ENCODE measurements at regions not wholly inside any gene's neighbourhood (a gene's known extent, or its start where the extent isn't known, plus 50 kb on each side); places are given as distances from the start of the nearest gene placed in this dataset.
"Not testable (repeated sequence)": the region's sequence is repeated elsewhere in the genome, so short reads cannot be mapped to it uniquely, and the experiment has no call there.

- ChIA-PET POLR2A (ENCODE audit: low non-redundant PET) (no interaction called here), CTCF (no interaction called here)
- H3K9me3 ChIP-seq (ENCODE audit: low read depth, low read length, poor library complexity, severe bottlenecking), result no peaks in the 10 kb centered on the region
- DNase-seq (ENCODE audit: low spot score), result no peak
- H3K4me3 ChIP-seq (ENCODE audit: low read depth, low read length, poor library complexity, severe bottlenecking), result no peak overlapping the region
- intact Hi-C loops (cut with micrococcal nuclease; ENCODE audit: unreplicated experiment), result no loop called here
- H3K27ac ChIP-seq (ENCODE audit: low read depth, low read length, poor library complexity, severe bottlenecking), result no peak overlapping the region
- no peaks in the 10 kb centered on the region for H3K4me1 ChIP-seq (ENCODE audit: insufficient read depth, low read length, poor library complexity, severe bottlenecking)
- no TSS peak for BruUV-seq (replicated peaks)
- H3K36me3 ChIP-seq (ENCODE audit: insufficient read depth, low read length, poor library complexity, severe bottlenecking), result no peaks in the 10 kb centered on the region
- no peaks in the 10 kb centered on the region for H3K27me3 ChIP-seq (replicated peaks; ENCODE audit: insufficient read depth, low read depth, low read length, poor library complexity)
- no peak for TF ChIP-seq EZH2 (IDR thresholded peaks at IDR 0.05; ENCODE audit: borderline replicate concordance, low read depth, low read length, poor library complexity, severe bottlenecking)
- no peak for TF ChIP-seq CTCF (conservative IDR thresholded peaks at IDR 0.05; ENCODE audit: low read depth, low read length)
Measured at GRCh38 chrX:55357236-55357635, 92.5 kb upstream of the PAGE3 start.

DNA sequence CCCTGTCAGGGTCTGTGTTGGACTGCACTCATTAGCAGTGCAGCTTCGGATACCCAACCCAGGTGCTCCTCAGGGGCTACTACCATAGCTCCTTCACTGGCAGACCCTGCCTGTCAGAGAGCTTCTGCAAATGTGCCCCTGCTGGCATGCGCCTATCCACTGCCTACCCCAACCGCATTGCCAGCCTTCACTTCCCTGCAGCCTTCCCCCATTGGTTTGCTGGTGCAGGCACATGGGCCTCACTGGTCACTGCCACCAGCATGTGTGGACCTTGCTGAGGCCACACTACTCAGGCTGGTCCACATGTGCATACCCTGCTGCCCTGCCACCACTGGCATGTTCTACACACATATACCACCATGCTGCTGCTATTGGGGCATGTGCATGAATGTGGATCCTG lies 72.5 kb upstream of the MAGEH1 start:
- no peak for DNase-seq (ENCODE audit: low spot score)
- Histone ChIP-seq H3K9me3 (ENCODE audit: low read depth, low read length, poor library complexity, severe bottlenecking) (no peaks in the 10 kb centered on the region), H3K4me3 (ENCODE audit: low read depth, low read length, poor library complexity, severe bottlenecking) (no peak overlapping the region), H3K27ac (ENCODE audit: low read depth, low read length, poor library complexity, severe bottlenecking) (no peak overlapping the region), H3K27me3 (replicated peaks; ENCODE audit: insufficient read depth, low read depth, low read length, poor library complexity) (no peaks in the 10 kb centered on the region), H3K4me1 (ENCODE audit: insufficient read depth, low read length, poor library complexity, severe bottlenecking) (no peaks in the 10 kb centered on the region), H3K36me3 (ENCODE audit: insufficient read depth, low read length, poor library complexity, severe bottlenecking) (no peaks in the 10 kb centered on the region)
- TF ChIP-seq CTCF (conservative IDR thresholded peaks at IDR 0.05; ENCODE audit: low read depth, low read length) (no peak), EZH2 (IDR thresholded peaks at IDR 0.05; ENCODE audit: borderline replicate concordance, low read depth, low read length, poor library complexity, severe bottlenecking) (no peak)
- no TSS peak for BruUV-seq (replicated peaks)
- ChIA-PET POLR2A (ENCODE audit: low non-redundant PET) (no interaction called here), CTCF (no interaction called here)
- intact Hi-C loops (cut with micrococcal nuclease; ENCODE audit: unreplicated experiment), result no loop called here

DNA sequence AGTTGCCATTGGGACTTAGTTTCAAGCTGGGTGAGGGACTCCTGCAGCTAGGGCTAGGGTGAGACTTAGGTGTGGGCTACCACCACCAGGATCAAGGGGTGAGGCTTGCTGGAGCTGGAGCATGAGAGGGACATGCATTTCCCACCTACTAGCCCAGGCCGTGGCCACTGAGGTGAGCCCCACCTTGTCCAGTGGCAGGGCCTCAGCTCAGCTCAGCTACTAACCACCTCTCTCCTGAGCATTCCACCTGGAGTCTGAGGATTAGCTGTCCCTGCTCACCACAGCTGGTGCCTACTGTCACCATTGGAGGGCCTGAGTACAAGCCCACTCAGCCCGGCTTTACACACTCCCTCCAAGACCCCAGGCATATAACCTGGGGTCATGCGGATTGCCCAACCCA lies 62.6 kb upstream of the MAGEH1 start:
- intact Hi-C loops (cut with micrococcal nuclease; ENCODE audit: unreplicated experiment), result no loop called here

DNA sequence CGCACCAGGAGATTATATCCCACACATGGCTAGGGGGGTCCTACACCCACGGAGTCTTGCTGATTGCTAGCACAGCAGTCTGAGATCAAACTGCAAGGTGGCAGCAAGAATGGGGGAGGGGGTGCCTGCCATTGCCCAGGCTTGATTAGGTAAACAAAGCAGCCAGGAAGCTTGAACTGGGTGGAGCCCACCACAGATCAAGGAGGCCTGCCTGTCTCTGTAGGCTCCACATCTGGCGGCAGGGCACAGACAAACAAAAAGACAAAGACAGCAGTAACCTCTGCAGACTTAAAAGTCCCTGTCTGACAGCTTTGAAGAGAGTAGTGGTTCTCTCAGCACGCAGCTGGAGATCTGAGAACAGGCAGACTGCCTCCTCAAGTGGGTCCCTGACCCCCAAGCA lies 55.1 kb upstream of the MAGEH1 start:
- H3K27me3 ChIP-seq (replicated peaks; ENCODE audit: insufficient read depth, low read depth, low read length, poor library complexity); H3K4me3 ChIP-seq (ENCODE audit: low read depth, low read length, poor library complexity, severe bottlenecking); CTCF ChIA-PET; H3K9me3 ChIP-seq (ENCODE audit: low read depth, low read length, poor library complexity, severe bottlenecking); POLR2A ChIA-PET (ENCODE audit: low non-redundant PET); H3K4me1 ChIP-seq (ENCODE audit: insufficient read depth, low read length, poor library complexity, severe bottlenecking); intact Hi-C loops (cut with micrococcal nuclease; ENCODE audit: unreplicated experiment); H3K27ac ChIP-seq (ENCODE audit: low read depth, low read length, poor library complexity, severe bottlenecking); DNase-seq (ENCODE audit: low spot score); H3K36me3 ChIP-seq (ENCODE audit: insufficient read depth, low read length, poor library complexity, severe bottlenecking); BruUV-seq (replicated peaks): not testable (repeated sequence)

More for the DNA sequence above, 62.6 kb upstream of the MAGEH1 start:
- POLR2A ChIA-PET (ENCODE audit: low non-redundant PET), result no interaction called here
- no peak overlapping the region for H3K27ac ChIP-seq (ENCODE audit: low read depth, low read length, poor library complexity, severe bottlenecking)
- BruUV-seq (replicated peaks), result no TSS peak
- H3K9me3 ChIP-seq (ENCODE audit: low read depth, low read length, poor library complexity, severe bottlenecking), result peaks cover 3% of the 10 kb centered on the region
- CTCF ChIA-PET, result no interaction called here
- no peak overlapping the region for H3K4me3 ChIP-seq (ENCODE audit: low read depth, low read length, poor library complexity, severe bottlenecking)
- TF ChIP-seq EZH2 (IDR thresholded peaks at IDR 0.05; ENCODE audit: borderline replicate concordance, low read depth, low read length, poor library complexity, severe bottlenecking), result no peak
- no peak for TF ChIP-seq CTCF (conservative IDR thresholded peaks at IDR 0.05; ENCODE audit: low read depth, low read length)
- no peaks in the 10 kb centered on the region for H3K36me3 ChIP-seq (ENCODE audit: insufficient read depth, low read length, poor library complexity, severe bottlenecking)
- DNase-seq (ENCODE audit: low spot score), result no peak
- H3K27me3 ChIP-seq (replicated peaks; ENCODE audit: insufficient read depth, low read depth, low read length, poor library complexity), result no peaks in the 10 kb centered on the region
- no peaks in the 10 kb centered on the region for H3K4me1 ChIP-seq (ENCODE audit: insufficient read depth, low read length, poor library complexity, severe bottlenecking)
